GM23338 (cell line): ENCODE measurements at regions not wholly inside any gene's neighbourhood (a gene's known extent, or its start where the extent isn't known, plus 50 kb on each side); places are given as distances from the start of the nearest gene placed in this dataset.
"Not testable (repeated sequence)": the region's sequence is repeated elsewhere in the genome, so short reads cannot be mapped to it uniquely, and the experiment has no call there.

ENCODE experiments used
- ATAC-seq: fragments of 200-7000 bp; cut with Tn5 transposase; 3 replicates; pipeline ENCODE4 v1.9.1; 2020
- DNase-seq: peaks from one replicate; pipeline ENCODE4 v3.0.0-alpha.2; 2015; ENCODE audit warnings: low spot score
- H2AFZ ChIP-seq: fragments of 200-600 bp; sonication (generic); 2 replicates; pipeline ENCODE4 v1.8.0; 2016; ENCODE audit warnings: antibody characterized with exemption, mild to moderate bottlenecking, moderate library complexity
- H3F3A ChIP-seq: fragments of 200-600 bp; sonication (generic); replicated peaks from 2 replicates; pipeline ENCODE4 v1.8.0; 2017; ENCODE audit warnings: antibody characterized with exemption, mixed run types, low read depth
- H3K27ac ChIP-seq: fragments of 200-600 bp; sonication (generic); 2 replicates; pipeline ENCODE4 v1.6.1; 2016; ENCODE audit warnings: low read depth
- H3K27me3 ChIP-seq: fragments of 200-600 bp; sonication (generic); 2 replicates; pipeline ENCODE4 v1.8.0; 2016; ENCODE audit warnings: mild to moderate bottlenecking, mixed run types, moderate library complexity; ENCODE audit not compliant: insufficient read depth
- H3K36me3 ChIP-seq: fragments of 200-600 bp; sonication (generic); 2 replicates; pipeline ENCODE4 v1.8.0; 2016; ENCODE audit warnings: mild to moderate bottlenecking; ENCODE audit not compliant: insufficient read depth
- H3K4me1 ChIP-seq: fragments of 200-600 bp; sonication (generic); 2 replicates; pipeline ENCODE4 v1.8.0; 2016; ENCODE audit warnings: mild to moderate bottlenecking, moderate library complexity; ENCODE audit not compliant: insufficient read depth
- H3K4me2 ChIP-seq: fragments of 200-600 bp; sonication (generic); 2 replicates; pipeline ENCODE4 v1.7.1; 2017; ENCODE audit warnings: mixed run types
- H3K4me3 ChIP-seq: fragments of 200-600 bp; sonication (generic); 2 replicates; pipeline ENCODE4 v1.6.1; 2016; ENCODE audit warnings: mixed run types
- H3K79me2 ChIP-seq: fragments of 200-600 bp; sonication (generic); replicated peaks from 2 replicates; pipeline ENCODE4 v1.8.0; 2017; ENCODE audit warnings: mild to moderate bottlenecking; ENCODE audit not compliant: insufficient read depth
- H3K9me2 ChIP-seq: fragments of 200-600 bp; sonication (generic); 2 replicates; pipeline ENCODE4 v1.8.0; 2017; ENCODE audit not compliant: insufficient read depth
- H4K20me1 ChIP-seq: fragments of 200-600 bp; sonication (generic); replicated peaks from 2 replicates; pipeline ENCODE4 v1.8.0; 2017; ENCODE audit warnings: mild to moderate bottlenecking; ENCODE audit not compliant: insufficient read depth
- H3K27ac Mint-ChIP-seq: 2 replicates; pipeline ENCODE4 v1.8.0; 2020; ENCODE audit warnings: inconsistent platforms, mild to moderate bottlenecking, moderate library complexity, mixed read lengths
- H3K27me3 Mint-ChIP-seq: 3 replicates; pipeline ENCODE4 v1.8.0; 2022; ENCODE audit warnings: low read depth, mild to moderate bottlenecking, moderate library complexity, mixed read lengths, inconsistent platforms; ENCODE audit not compliant: insufficient read depth, poor library complexity
- H3K36me3 Mint-ChIP-seq: 3 replicates; pipeline ENCODE4 v1.8.0; 2021; ENCODE audit warnings: low read depth, mild to moderate bottlenecking, inconsistent platforms, moderate library complexity, mixed read lengths
- H3K4me1 Mint-ChIP-seq: 3 replicates; pipeline ENCODE4 v1.8.0; 2020; ENCODE audit warnings: mild to moderate bottlenecking, inconsistent platforms, mixed read lengths
- H3K4me3 Mint-ChIP-seq: 3 replicates; pipeline ENCODE4 v1.8.0; 2021; ENCODE audit warnings: moderate library complexity, mild to moderate bottlenecking, inconsistent platforms, mixed read lengths
- H3K9me3 Mint-ChIP-seq: 3 replicates; pipeline ENCODE4 v1.8.0; 2020; ENCODE audit warnings: moderate library complexity, mild to moderate bottlenecking, inconsistent platforms, mixed read lengths

- not testable (repeated sequence) for H3K4me2 ChIP-seq, H4K20me1 ChIP-seq, H3K27me3 Mint-ChIP-seq, H3K79me2 ChIP-seq, H3K9me2 ChIP-seq, H3K27me3 ChIP-seq, H3K4me1 Mint-ChIP-seq, H3K9me3 Mint-ChIP-seq, H3K36me3 Mint-ChIP-seq, H3K36me3 ChIP-seq, H3K27ac Mint-ChIP-seq, H3K4me3 ChIP-seq, DNase-seq, H3K27ac ChIP-seq, H2AFZ ChIP-seq, ATAC-seq, H3F3A ChIP-seq, H3K4me1 ChIP-seq, H3K4me3 Mint-ChIP-seq
Measured at GRCh38 chr10:47711428-47711827, 52.0 kb downstream of the SYT15B start.

DNA sequence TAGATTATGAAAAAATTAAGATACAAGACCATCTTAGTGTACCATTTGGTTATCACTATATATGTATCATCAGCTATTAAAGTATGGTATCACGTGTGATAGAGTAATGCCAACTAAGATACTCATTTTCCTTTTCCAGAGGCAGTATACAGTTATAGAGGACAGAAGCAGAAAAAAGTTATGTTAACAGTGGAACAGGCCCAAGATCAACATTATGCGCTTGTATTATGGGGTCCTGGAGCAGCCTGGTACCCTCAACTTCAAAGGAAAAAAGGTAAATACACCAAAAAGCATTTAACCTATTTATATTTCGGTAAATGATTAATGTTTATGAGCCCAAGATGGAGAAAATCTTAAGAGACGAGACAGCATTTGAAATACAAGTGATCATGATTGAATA is 52.9 kb downstream of the SYT15B start:
- H3K27me3 ChIP-seq, H3K4me2 ChIP-seq, H3F3A ChIP-seq, H3K4me1 ChIP-seq, H3K4me3 Mint-ChIP-seq, H3K36me3 Mint-ChIP-seq, H4K20me1 ChIP-seq, H3K27ac ChIP-seq, H3K4me3 ChIP-seq, DNase-seq, H2AFZ ChIP-seq, H3K36me3 ChIP-seq, H3K27me3 Mint-ChIP-seq, H3K79me2 ChIP-seq, H3K9me2 ChIP-seq, H3K27ac Mint-ChIP-seq, H3K9me3 Mint-ChIP-seq, H3K4me1 Mint-ChIP-seq, ATAC-seq: not testable (repeated sequence)

DNA sequence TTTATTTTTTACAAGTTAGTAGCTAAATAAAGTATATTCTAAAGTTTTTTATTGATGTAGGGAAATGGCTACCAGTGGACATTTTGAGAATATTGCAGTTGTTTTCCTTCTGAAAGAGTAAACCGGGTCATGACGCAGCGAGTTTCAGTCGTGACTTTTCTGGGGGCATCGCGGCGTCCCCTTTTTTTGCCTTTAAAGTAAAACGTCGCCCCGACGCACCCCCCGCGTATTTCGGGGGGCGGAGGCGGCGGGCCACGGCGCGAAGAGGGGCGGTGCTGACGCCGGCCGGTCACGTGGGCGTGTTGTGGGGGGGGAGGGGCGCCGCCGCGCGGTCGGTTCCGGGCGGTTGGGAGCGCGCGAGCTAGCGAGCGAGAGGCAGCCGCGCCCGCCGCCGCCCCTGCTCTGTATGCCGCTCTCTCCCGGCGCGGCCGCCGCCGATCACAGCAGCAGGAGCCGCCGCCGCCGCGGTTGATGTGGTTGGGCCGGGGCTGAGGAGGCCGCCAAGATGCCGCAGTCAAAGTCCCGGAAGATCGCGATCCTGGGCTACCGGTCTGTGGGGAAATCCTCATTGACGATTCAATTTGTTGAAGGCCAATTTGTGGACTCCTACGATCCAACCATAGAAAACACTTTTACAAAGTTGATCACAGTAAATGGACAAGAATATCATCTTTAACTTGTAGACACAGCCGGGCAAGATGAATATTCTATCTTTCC is 57.5 kb downstream of the SYT15B start:
- not testable (repeated sequence) for H3F3A ChIP-seq, H3K27me3 Mint-ChIP-seq, H3K27me3 ChIP-seq, H3K4me1 Mint-ChIP-seq, H3K79me2 ChIP-seq, H4K20me1 ChIP-seq, H3K9me3 Mint-ChIP-seq, H3K27ac Mint-ChIP-seq, H3K4me1 ChIP-seq, H3K27ac ChIP-seq, H3K36me3 Mint-ChIP-seq, DNase-seq, H3K36me3 ChIP-seq, H2AFZ ChIP-seq, H3K9me2 ChIP-seq
- Histone ChIP-seq H3K4me2 (peak overlapping the region; percentile 67), H3K4me3 (peak overlapping the region; percentile 51)
- ATAC-seq: peak; percentile 100
- peak overlapping the region; percentile 63 for H3K4me3 Mint-ChIP-seq

GRCh38 chr10:47701285-47701684 is 62.1 kb downstream of the SYT15B start:
- H3K27me3 ChIP-seq, H3K36me3 ChIP-seq, H3K9me2 ChIP-seq, H3K4me1 Mint-ChIP-seq, DNase-seq, H3K27ac ChIP-seq, H3F3A ChIP-seq, H2AFZ ChIP-seq, H3K27ac Mint-ChIP-seq, H3K79me2 ChIP-seq, H3K4me1 ChIP-seq, ATAC-seq, H3K36me3 Mint-ChIP-seq, H3K27me3 Mint-ChIP-seq, H3K9me3 Mint-ChIP-seq, H3K4me3 Mint-ChIP-seq, H3K4me3 ChIP-seq, H4K20me1 ChIP-seq, H3K4me2 ChIP-seq: not testable (repeated sequence)

- not testable (repeated sequence) for H3K27me3 Mint-ChIP-seq, H3K79me2 ChIP-seq, H3K4me3 ChIP-seq, H3K36me3 Mint-ChIP-seq, H3K9me3 Mint-ChIP-seq, H3K27ac ChIP-seq, H3K4me1 Mint-ChIP-seq, DNase-seq, ATAC-seq, H3K27ac Mint-ChIP-seq, H4K20me1 ChIP-seq, H3K4me3 Mint-ChIP-seq, H3K4me1 ChIP-seq, H3K27me3 ChIP-seq, H3K4me2 ChIP-seq, H3K36me3 ChIP-seq, H3K9me2 ChIP-seq, H2AFZ ChIP-seq, H3F3A ChIP-seq
Measured at GRCh38 chr10:47699854-47700253, 63.5 kb downstream of the SYT15B start.

DNA sequence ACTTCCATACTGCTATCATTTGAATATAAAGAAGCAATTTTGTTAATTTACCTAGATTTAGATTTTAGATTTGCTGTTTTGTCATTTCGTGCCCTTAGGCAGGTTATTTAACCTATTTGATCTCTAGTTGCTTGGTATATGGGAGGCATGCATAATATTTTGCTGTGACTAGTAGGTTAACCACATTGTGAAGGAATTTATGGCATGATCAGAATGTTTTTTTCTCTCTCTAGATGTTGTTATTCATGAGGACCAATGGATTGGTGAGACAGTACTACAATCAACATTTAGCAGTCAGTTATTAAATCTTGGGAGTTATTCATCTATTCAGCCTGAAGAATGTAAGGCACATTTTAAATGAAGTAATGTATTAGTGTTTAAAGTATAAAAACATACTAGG is 67.2 kb downstream of the SYT15B start:
- not testable (repeated sequence) for H3K27me3 ChIP-seq, H3K4me3 ChIP-seq, H3K36me3 Mint-ChIP-seq, H2AFZ ChIP-seq, H4K20me1 ChIP-seq, H3K27ac Mint-ChIP-seq, H3K36me3 ChIP-seq, H3K27me3 Mint-ChIP-seq, H3F3A ChIP-seq, H3K4me2 ChIP-seq, H3K4me3 Mint-ChIP-seq, H3K9me3 Mint-ChIP-seq, H3K27ac ChIP-seq, H3K4me1 ChIP-seq, DNase-seq, H3K79me2 ChIP-seq, H3K9me2 ChIP-seq, ATAC-seq, H3K4me1 Mint-ChIP-seq

GRCh38 chr10:47695149-47695548 is 68.2 kb downstream of the SYT15B start:
- not testable (repeated sequence) for H3K9me3 Mint-ChIP-seq, H3K79me2 ChIP-seq, H3K4me1 ChIP-seq, H3K27me3 ChIP-seq, H3K36me3 Mint-ChIP-seq, H3K9me2 ChIP-seq, DNase-seq, H3K4me3 ChIP-seq, H3K4me3 Mint-ChIP-seq, H3K4me2 ChIP-seq, H3K27me3 Mint-ChIP-seq, H3K27ac ChIP-seq, H3K4me1 Mint-ChIP-seq, H3K36me3 ChIP-seq, H3F3A ChIP-seq, H2AFZ ChIP-seq, H4K20me1 ChIP-seq, H3K27ac Mint-ChIP-seq
- ATAC-seq: peak; percentile 61
